NCI-H128 (cell line): ENCODE measurements at regions not wholly inside any gene's neighbourhood (a gene's known extent, or its start where the extent isn't known, plus 50 kb on each side); places are given as distances from the start of the nearest gene placed in this dataset.
"Not testable (repeated sequence)": the region's sequence is repeated elsewhere in the genome, so short reads cannot be mapped to it uniquely, and the experiment has no call there.

Experiments used
- DNase-seq: peaks from one replicate; lab custom pipeline; 2025; ENCODE audit not compliant: unreplicated experiment; lab: John Stamatoyannopoulos, UW

GRCh38 chr3:912717-913116, 180.1 kb upstream of the CNTN6 start:
- not testable (repeated sequence) for DNase-seq

- no peak for DNase-seq
These were observed 169.5 kb upstream of the CNTN6 start for GRCh38 chr3:923161-923910.

GRCh38 chr3:930866-931265, 162.0 kb upstream of the CNTN6 start:
- DNase-seq: no peak

GRCh38 chr3:933326-933725, 159.5 kb upstream of the CNTN6 start:
- no peak for DNase-seq

GRCh38 chr3:944786-945185, 148.0 kb upstream of the CNTN6 start:
- no peak for DNase-seq

GRCh38 chr3:945738-946137, 147.1 kb upstream of the CNTN6 start:
- DNase-seq: no peak

- DNase-seq: no peak
These were observed 139.9 kb upstream of the CNTN6 start for GRCh38 chr3:952906-953305.

GRCh38 chr3:963255-963654, 129.6 kb upstream of the CNTN6 start:
- DNase-seq: no peak

GRCh38 chr3:963755-964154, 129.1 kb upstream of the CNTN6 start:
- no peak for DNase-seq

- DNase-seq: no peak
These were observed 127.0 kb upstream of the CNTN6 start for GRCh38 chr3:965826-966225.

GRCh38 chr3:966341-966740, 126.5 kb upstream of the CNTN6 start:
- no peak for DNase-seq

GRCh38 chr3:973340-973739, 119.5 kb upstream of the CNTN6 start:
- DNase-seq: no peak

- DNase-seq: no peak
These were observed 116.8 kb upstream of the CNTN6 start for GRCh38 chr3:976006-976405.

GRCh38 chr3:981156-981555, 111.7 kb upstream of the CNTN6 start:
- no peak for DNase-seq

- DNase-seq: no peak
These were observed 104.0 kb upstream of the CNTN6 start for GRCh38 chr3:988785-989184.

GRCh38 chr3:992871-993270, 100.0 kb upstream of the CNTN6 start:
- no peak for DNase-seq

GRCh38 chr3:1002010-1002409, 90.8 kb upstream of the CNTN6 start:
- no peak for DNase-seq

- DNase-seq: no peak
These were observed 85.0 kb upstream of the CNTN6 start for GRCh38 chr3:1007866-1008265.

GRCh38 chr3:1010228-1010627, 82.6 kb upstream of the CNTN6 start:
- no peak for DNase-seq

GRCh38 chr3:1015826-1016225, 77.0 kb upstream of the CNTN6 start:
- DNase-seq: no peak

- no peak for DNase-seq
These were observed 75.0 kb upstream of the CNTN6 start for GRCh38 chr3:1017870-1018269.

GRCh38 chr3:1019157-1019556, 73.7 kb upstream of the CNTN6 start:
- DNase-seq: no peak

- DNase-seq: no peak
These were observed 66.4 kb upstream of the CNTN6 start for GRCh38 chr3:1026395-1026794.
